WTC11 (cell line): ENCODE measurements at regions not wholly inside any gene's neighbourhood (a gene's known extent, or its start where the extent isn't known, plus 50 kb on each side); places are given as distances from the start of the nearest gene placed in this dataset.

Experiments
- ATAC-seq: fragments of 200-7000 bp; cut with Tn5 transposase; 2 replicates; pipeline ENCODE4 v1.10.0; 2021; ENCODE audit warnings: mild to moderate bottlenecking, moderate library complexity
- CTCF ChIA-PET: fragments of 300-600 bp; sonication (Branson Sonifier 250); formaldehyde crosslinking; loops from one replicate; lab custom pipeline; 2021; ENCODE audit warnings: antibody characterized with exemption; lab: Charles Lee
- POLR2A ChIA-PET: fragments of 350-600 bp; sonication (Branson Sonifier 250); formaldehyde crosslinking; loops from one replicate; lab custom pipeline; 2021; ENCODE audit warnings: antibody characterized with exemption; lab: Charles Lee
- DNase-seq: peaks from one replicate; pipeline ENCODE4 v3.0.0; 2021; ENCODE audit warnings: low spot score
- H3K27ac Mint-ChIP-seq: 2 replicates; pipeline ENCODE4 v1.8.0; 2021; ENCODE audit warnings: mixed read lengths
- H3K27me3 Mint-ChIP-seq: 2 replicates; pipeline ENCODE4 v1.8.0; 2021; ENCODE audit warnings: low read depth, mild to moderate bottlenecking, moderate library complexity, mixed read lengths
- H3K36me3 Mint-ChIP-seq: 2 replicates; pipeline ENCODE4 v1.8.0; 2021; ENCODE audit warnings: mixed read lengths
- H3K4me1 Mint-ChIP-seq: 2 replicates; pipeline ENCODE4 v1.8.0; 2022; ENCODE audit warnings: mixed read lengths
- H3K4me3 Mint-ChIP-seq: 2 replicates; pipeline ENCODE4 v1.8.0; 2021; ENCODE audit warnings: mild to moderate bottlenecking, moderate library complexity, mixed read lengths
- H3K9me3 Mint-ChIP-seq: 2 replicates; pipeline ENCODE4 v1.8.0; 2021; ENCODE audit warnings: mixed read lengths
- ATF6 ChIP-seq: sonication (generic); formaldehyde crosslinking; IDR thresholded peaks from 2 replicates; pipeline ENCODE4 v1.8.1; 2023; ENCODE audit warnings: mild to moderate bottlenecking, missing genetic modification reagents
- CREM ChIP-seq: sonication (generic); formaldehyde crosslinking; IDR thresholded peaks from 2 replicates; pipeline ENCODE4 v1.8.1; 2022; ENCODE audit warnings: mild to moderate bottlenecking, missing genetic modification reagents, moderate library complexity
- E2F4 ChIP-seq: sonication (generic); formaldehyde crosslinking; IDR thresholded peaks from 2 replicates; pipeline ENCODE4 v1.8.1; 2022; ENCODE audit warnings: low read depth, mild to moderate bottlenecking, moderate library complexity, missing genetic modification reagents, borderline replicate concordance
- ETV6 ChIP-seq: sonication (generic); formaldehyde crosslinking; IDR thresholded peaks from 2 replicates; pipeline ENCODE4 v1.8.1; 2022; ENCODE audit warnings: mild to moderate bottlenecking, missing genetic modification reagents
- FOXJ3 ChIP-seq: sonication (generic); formaldehyde crosslinking; IDR thresholded peaks from 2 replicates; pipeline ENCODE4 v1.9.0; 2021; ENCODE audit warnings: missing genetic modification reagents, mild to moderate bottlenecking, borderline replicate concordance
- FOXP1 ChIP-seq: sonication (generic); formaldehyde crosslinking; IDR thresholded peaks from 2 replicates; pipeline ENCODE4 v1.8.0; 2022; ENCODE audit warnings: missing genetic modification reagents, mild to moderate bottlenecking, moderate library complexity, borderline replicate concordance
- GRHL2 ChIP-seq: fragments of 250-450 bp; sonication (Bioruptor Pico); IDR thresholded peaks from 2 replicates; pipeline ENCODE4 v1.8.0; 2022; ENCODE audit warnings: mild to moderate bottlenecking, moderate library complexity; ENCODE audit not compliant: insufficient replicate concordance, severe bottlenecking
- GTF2I ChIP-seq: fragments of 250-450 bp; sonication (Bioruptor Pico); conservative IDR thresholded peaks from 2 replicates; pipeline ENCODE4 v1.4.0; 2021; ENCODE audit warnings: mild to moderate bottlenecking
- HMGA2 ChIP-seq: fragments of 250-450 bp; sonication (Bioruptor Pico); IDR thresholded peaks from 2 replicates; pipeline ENCODE4 v1.4.0; 2021; ENCODE audit warnings: mild to moderate bottlenecking, moderate library complexity
- JAZF1 ChIP-seq: fragments of 250-450 bp; sonication (Bioruptor Pico); IDR thresholded peaks from 2 replicates; pipeline ENCODE4 v1.9.0; 2021; ENCODE audit warnings: moderate library complexity, mild to moderate bottlenecking, inconsistent platforms
- NFATC4 ChIP-seq: fragments of 250-450 bp; sonication (Bioruptor Pico); IDR thresholded peaks from 2 replicates; pipeline ENCODE4 v1.9.0; 2021; ENCODE audit warnings: mild to moderate bottlenecking
- NFE2L1 ChIP-seq: sonication (generic); formaldehyde crosslinking; IDR thresholded peaks from 2 replicates; pipeline ENCODE4 v1.8.1; 2023; ENCODE audit warnings: missing genetic modification reagents
- NR2C2 ChIP-seq: sonication (generic); formaldehyde crosslinking; IDR thresholded peaks from 2 replicates; pipeline ENCODE4 v1.8.0; 2022; ENCODE audit warnings: mild to moderate bottlenecking, missing genetic modification reagents
- NR3C1 ChIP-seq: sonication (generic); formaldehyde crosslinking; conservative IDR thresholded peaks from 2 replicates; pipeline ENCODE4 v1.8.1; 2023; ENCODE audit warnings: low read depth, mild to moderate bottlenecking, missing genetic modification reagents
- PRRX2 ChIP-seq: fragments of 250-450 bp; sonication (Bioruptor Pico); IDR thresholded peaks from 2 replicates; pipeline ENCODE4 v1.8.0; 2021; ENCODE audit warnings: mild to moderate bottlenecking
- USF1 ChIP-seq: sonication (generic); formaldehyde crosslinking; IDR thresholded peaks from 2 replicates; pipeline ENCODE4 v1.8.0; 2022; ENCODE audit warnings: mild to moderate bottlenecking, missing genetic modification reagents
- ZNF232 ChIP-seq: sonication (generic); formaldehyde crosslinking; IDR thresholded peaks from 2 replicates; pipeline ENCODE4 v1.8.0; 2022; ENCODE audit warnings: mild to moderate bottlenecking, missing genetic modification reagents
- ZNF281 ChIP-seq: sonication (generic); formaldehyde crosslinking; IDR thresholded peaks from 2 replicates; pipeline ENCODE4 v1.8.0; 2023; ENCODE audit warnings: mild to moderate bottlenecking, missing genetic modification reagents
- ZNF416 ChIP-seq: fragments of 250-450 bp; sonication (Bioruptor Pico); IDR thresholded peaks from 2 replicates; pipeline ENCODE4 v1.9.0; 2021; ENCODE audit warnings: mild to moderate bottlenecking, inconsistent platforms
- ZNF423 ChIP-seq: fragments of 250-450 bp; sonication (Bioruptor Pico); IDR thresholded peaks from 2 replicates; pipeline ENCODE4 v2.1.2; 2022; ENCODE audit warnings: mild to moderate bottlenecking, moderate library complexity
- ZNF425 ChIP-seq: fragments of 250-450 bp; sonication (Bioruptor Pico); conservative IDR thresholded peaks from 2 replicates; pipeline ENCODE4 v1.9.0; 2021; ENCODE audit warnings: mild to moderate bottlenecking

- TF ChIP-seq GRHL2 (CRISPR knock-in tag): no peak
- TF ChIP-seq ZNF423 (CRISPR knock-in tag): no peak
- no peak for TF ChIP-seq ZNF416 (CRISPR knock-in tag)
- TF ChIP-seq ZNF425: no peak
- TF ChIP-seq NFATC4 (CRISPR knock-in tag): no peak
- TF ChIP-seq ZNF281 (CRISPR knock-in tag): no peak
- no peak for TF ChIP-seq FOXJ3 (CRISPR knock-in tag)
- TF ChIP-seq PRRX2 (CRISPR knock-in tag): no peak
- no peak for TF ChIP-seq NR3C1 (CRISPR knock-in tag)
- TF ChIP-seq NFE2L1: no peak
- no peak for TF ChIP-seq FOXP1 (CRISPR knock-in tag)
- no peak for TF ChIP-seq HMGA2 (CRISPR knock-in tag)
Observed at GRCh38 chr6:93663111-93663510, 243.8 kb upstream of the EPHA7 start (continued).

- POLR2A ChIA-PET: no interaction called here
- H3K27me3 Mint-ChIP-seq: no peaks in the 10 kb centered on the region
- ATAC-seq (no peak), DNase-seq (no peak)
- no peaks in the 10 kb centered on the region for H3K36me3 Mint-ChIP-seq
- H3K9me3 Mint-ChIP-seq: peaks cover 9% of the 10 kb centered on the region
- CTCF ChIA-PET: no interaction called here
- TF ChIP-seq ZNF423 (CRISPR knock-in tag) (no peak), USF1 (CRISPR knock-in tag) (no peak), E2F4 (CRISPR knock-in tag) (no peak), NR2C2 (no peak), JAZF1 (no peak), ZNF416 (CRISPR knock-in tag) (no peak), ETV6 (CRISPR knock-in tag) (no peak), GTF2I (CRISPR knock-in tag) (no peak), ZNF232 (CRISPR knock-in tag) (no peak), CREM (no peak), ATF6 (CRISPR knock-in tag) (no peak)
- no peak overlapping the region for H3K27ac Mint-ChIP-seq
- H3K4me3 Mint-ChIP-seq: no peak overlapping the region
- H3K4me1 Mint-ChIP-seq: no peaks in the 10 kb centered on the region
Observed at GRCh38 chr6:93654548-93654947, 235.2 kb upstream of the EPHA7 start.
